COR-L47 (cell line): ENCODE measurements at regions not wholly inside any gene's neighbourhood (a gene's known extent, or its start where the extent isn't known, plus 50 kb on each side); places are given as distances from the start of the nearest gene placed in this dataset.

Experiments used
- DNase-seq: peaks from one replicate; lab custom pipeline; 2025; lab: John Stamatoyannopoulos, UW

DNA sequence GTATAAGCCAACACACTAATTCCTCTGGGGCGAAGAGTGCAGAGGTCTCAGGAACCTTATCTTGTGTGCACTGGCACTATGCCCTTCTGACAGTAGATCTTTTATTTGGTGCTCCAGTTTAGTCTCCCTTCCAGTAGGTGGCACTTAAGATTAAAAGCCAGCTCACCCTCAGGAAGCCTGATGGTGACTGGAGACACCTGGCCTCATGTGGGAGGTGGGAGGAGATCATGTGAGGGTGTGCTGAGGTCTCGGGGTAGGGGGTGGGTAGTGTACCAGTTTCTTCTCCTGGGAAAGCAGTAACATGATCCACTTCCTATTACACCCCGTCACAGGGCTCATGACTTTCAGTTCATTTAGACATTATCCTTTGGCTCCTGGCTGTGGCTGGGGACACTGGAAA lies 654.9 kb downstream of the ADCYAP1 start:
- DNase-seq, result no peak

- no peak for DNase-seq
These were observed 660.1 kb downstream of the ADCYAP1 start for GRCh38 chr18:1564793-1565192.

DNA sequence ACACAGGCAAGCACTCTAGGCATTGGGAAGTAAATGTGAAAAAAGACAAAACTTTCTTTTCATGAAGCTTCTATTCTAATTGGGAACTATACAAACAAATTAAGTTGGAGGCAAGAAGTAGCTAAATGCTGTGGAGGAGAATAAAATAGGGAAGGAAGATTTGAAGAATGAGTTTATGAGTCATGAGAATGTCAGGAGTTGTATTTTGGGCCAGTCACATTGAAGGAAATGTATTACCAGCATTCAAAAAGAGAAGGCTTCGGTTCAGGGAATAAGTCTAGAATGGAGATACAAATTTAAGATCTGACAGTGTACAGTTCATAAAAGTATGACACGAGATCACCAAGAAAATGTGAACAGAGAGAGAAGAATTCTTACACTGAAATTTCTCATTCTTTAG lies 666.5 kb downstream of the ADCYAP1 start:
- DNase-seq, result no peak

DNA sequence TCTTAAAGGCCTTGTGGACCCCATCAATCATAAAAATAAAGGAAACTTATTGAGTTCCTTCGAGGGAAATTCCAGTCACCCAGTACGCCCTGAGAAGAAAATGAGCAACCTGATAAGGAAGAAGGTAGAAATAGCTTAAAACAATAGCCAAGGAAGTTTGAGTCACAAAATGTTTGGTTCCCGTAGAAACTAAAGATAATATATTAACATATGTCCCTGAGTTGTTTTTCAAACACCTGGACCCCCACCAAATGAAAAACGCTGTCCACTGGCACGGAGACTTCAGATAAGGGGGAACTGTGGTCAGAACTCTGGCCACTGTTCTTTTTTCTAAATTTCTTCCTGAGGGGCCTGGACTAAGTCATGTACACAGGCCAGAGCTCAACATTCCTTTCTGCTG lies 669.1 kb downstream of the ADCYAP1 start:
- DNase-seq, result no peak

GRCh38 chr18:1575084-1575483 lies 670.4 kb downstream of the ADCYAP1 start:
- DNase-seq, result no peak

- no peak for DNase-seq
These were observed 673.8 kb downstream of the ADCYAP1 start for GRCh38 chr18:1578505-1578904.

- DNase-seq, result no peak
These were observed 676.9 kb downstream of the ADCYAP1 start for GRCh38 chr18:1581581-1581980.

DNA sequence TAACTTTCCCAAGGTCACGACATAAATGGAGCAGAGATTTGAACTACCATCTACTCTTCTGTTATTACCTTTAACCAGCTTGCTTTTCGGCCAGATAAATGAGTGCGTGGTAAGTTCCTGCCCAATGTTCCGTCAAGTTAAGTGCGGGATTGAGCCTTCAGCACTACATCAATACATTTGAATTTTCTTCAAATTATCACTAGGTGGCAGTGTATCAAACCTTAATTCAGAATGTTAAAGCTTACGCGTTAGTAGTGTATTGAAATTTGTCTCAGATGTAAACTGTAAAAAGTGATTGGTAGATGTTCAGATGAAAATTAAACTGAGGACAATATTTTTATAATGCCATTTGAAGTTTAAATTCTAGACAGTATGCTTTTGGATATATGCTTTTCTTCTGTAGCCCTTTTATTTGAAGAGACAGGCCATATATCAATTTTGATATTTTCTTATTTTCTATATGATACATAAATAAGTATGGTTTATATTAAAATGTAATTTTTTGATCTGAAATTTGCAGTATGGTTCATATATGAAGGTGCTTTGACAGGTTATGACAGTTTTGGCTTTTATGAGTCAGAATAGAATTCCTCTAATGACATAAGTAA lies 681.3 kb downstream of the ADCYAP1 start:
- DNase-seq, result peak; percentile 45

GRCh38 chr18:1593091-1593490 lies 688.4 kb downstream of the ADCYAP1 start:
- DNase-seq, result no peak

DNA sequence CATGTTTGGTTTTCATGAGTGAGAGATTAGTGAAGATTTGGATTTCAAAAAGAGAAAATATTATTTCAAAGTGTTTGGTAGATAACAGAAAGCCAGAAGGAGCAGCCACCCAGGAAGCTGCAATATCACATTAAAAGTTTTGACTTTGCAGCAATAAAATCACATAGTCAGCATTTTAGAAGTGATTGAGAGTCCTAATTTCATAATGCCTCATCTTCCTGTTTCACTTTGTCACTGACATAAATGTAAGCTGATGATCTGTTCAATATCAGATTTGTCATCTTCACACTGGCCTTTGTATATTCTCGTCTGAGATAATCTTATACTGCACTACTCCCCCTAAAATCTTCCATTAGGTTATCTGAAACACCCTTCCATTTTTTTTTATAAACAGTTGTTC lies 690.5 kb downstream of the ADCYAP1 start:
- no peak for DNase-seq

GRCh38 chr18:1599196-1599595 lies 694.5 kb downstream of the ADCYAP1 start:
- DNase-seq, result no peak

- DNase-seq, result no peak
These were observed 700.1 kb downstream of the ADCYAP1 start for GRCh38 chr18:1604751-1605150.

GRCh38 chr18:1618364-1618763 lies 713.7 kb downstream of the ADCYAP1 start:
- DNase-seq, result no peak

GRCh38 chr18:1619507-1619906 lies 714.8 kb downstream of the ADCYAP1 start:
- no peak for DNase-seq

GRCh38 chr18:1624612-1625011 lies 719.9 kb downstream of the ADCYAP1 start:
- no peak for DNase-seq

- no peak for DNase-seq
These were observed 722.8 kb downstream of the ADCYAP1 start for GRCh38 chr18:1627494-1627893.

DNA sequence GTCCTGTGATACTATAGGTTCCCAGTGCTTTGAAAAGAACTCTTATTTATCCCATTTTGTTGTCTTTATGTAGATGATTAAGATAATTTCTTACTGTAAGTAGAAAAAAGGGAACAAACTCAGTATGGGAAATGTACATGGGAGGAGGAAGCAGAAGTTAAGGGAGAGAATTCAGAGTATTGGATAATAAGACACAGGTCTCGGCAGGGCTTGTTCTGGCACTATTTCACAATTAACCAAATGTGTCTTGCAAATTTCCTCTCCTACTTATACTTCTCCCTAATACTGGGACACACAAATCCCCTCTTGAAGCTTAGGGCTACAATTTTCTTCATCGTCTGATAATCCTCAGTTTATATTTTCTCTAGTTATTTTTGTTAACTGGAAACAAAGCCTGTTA lies 744.0 kb downstream of the ADCYAP1 start:
- no peak for DNase-seq

- no peak for DNase-seq
These were observed 747.3 kb downstream of the ADCYAP1 start for GRCh38 chr18:1652018-1652417.

GRCh38 chr18:1653873-1654272 lies 749.2 kb downstream of the ADCYAP1 start:
- no peak for DNase-seq

DNA sequence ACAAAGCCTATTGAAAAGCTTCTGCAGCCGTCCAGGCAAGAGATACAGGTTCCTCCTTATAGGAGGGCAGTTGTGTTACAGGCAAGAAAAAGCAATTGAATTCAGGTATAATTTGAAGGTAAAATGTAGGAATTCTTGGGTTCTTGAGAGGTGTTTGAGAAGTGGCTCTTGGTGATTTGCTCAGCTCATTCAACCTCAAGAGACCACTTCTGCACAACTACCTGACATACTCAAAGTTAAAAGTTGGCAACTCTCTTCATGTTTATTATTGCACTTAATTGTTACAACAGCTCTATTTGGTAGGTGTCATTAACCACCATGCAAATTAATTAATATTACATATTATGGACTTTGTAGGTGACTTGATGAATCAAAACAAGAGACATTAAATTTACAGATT lies 753.2 kb downstream of the ADCYAP1 start:
- no peak for DNase-seq

GRCh38 chr18:1658908-1659566 lies 754.4 kb downstream of the ADCYAP1 start:
- no peak for DNase-seq

DNA sequence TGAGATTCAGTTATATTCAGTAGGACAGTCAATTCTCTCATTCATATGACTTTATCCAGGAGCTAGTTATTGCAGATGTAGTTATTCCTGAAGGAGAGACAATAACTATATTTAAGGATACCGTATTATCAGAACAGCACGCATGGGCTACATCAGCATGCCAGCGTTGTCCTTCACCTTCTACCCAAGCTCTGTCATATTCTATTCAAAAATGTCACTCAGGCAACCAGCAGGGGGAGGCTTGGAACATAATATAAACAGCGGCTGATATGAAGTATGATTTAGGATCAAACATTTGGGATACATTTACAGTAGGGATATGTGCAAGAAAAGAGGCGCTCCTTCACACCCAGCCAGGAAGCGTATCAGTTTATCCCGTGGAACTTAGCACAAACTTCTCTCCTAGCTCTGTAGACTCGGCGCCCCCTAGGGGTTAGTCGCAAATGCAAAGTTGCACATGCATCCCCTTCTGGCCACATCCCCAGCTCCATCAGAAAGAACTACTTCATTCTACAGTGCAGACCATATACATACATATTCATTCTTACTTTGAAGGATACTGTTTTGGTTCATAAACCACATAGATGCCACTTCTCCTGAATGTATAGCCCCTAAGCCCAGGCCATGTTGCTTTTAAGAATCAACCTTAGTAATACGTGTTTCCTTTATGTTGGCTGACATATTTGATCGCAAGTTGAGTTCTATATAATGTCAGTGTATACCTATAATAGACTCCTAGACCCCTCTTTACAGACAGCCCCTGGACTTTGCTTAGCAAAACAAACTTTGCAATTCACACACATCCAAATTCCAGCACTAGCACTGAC lies 759.4 kb downstream of the ADCYAP1 start:
- DNase-seq, result peak; percentile 35

- DNase-seq, result no peak
These were observed 760.4 kb downstream of the ADCYAP1 start for GRCh38 chr18:1665079-1665478.
